HEK293 (cell line): ENCODE measurements at regions not wholly inside any gene's neighbourhood (a gene's known extent, or its start where the extent isn't known, plus 50 kb on each side); places are given as distances from the start of the nearest gene placed in this dataset.

Experiments
- MZF1 ChIP-seq: fragments of 450-650 bp; formaldehyde crosslinking; IDR thresholded peaks from 2 replicates; pipeline ENCODE4 v1.5.1; 2017; ENCODE audit warnings: missing biosample characterization, missing genetic modification characterization, borderline replicate concordance
- TCF7L2 ChIP-seq: IDR thresholded peaks from 2 replicates; pipeline ENCODE4 v1.6.1; 2011; ENCODE audit warnings: low read depth, mild to moderate bottlenecking, inconsistent platforms, low read length, moderate library complexity, borderline replicate concordance

DNA sequence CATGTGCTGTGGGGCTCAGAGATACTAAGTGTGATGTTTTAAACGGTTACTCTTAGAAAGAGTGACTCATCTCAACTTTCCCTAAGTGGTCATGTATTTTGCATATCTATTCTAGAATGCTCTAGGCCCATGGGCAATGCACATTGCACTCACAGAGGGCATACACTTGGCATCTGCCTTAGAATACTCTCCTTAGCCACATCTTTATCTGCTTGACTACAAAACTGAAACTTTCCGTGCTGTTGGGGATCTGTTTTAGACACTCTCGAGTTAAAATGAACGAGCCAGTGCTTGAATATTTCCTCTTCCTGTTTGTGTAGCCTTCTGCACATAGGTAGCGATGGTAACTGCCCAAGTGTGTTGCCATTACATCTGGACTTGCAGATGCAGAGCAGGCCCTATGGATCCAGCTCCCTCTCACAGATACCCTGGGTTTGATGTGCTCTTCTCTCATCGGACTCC lies 180.5 kb downstream of the CAND1 start:
- TF ChIP-seq MZF1 (tag by site-specific recombination), result no peak
- no peak for TF ChIP-seq TCF7L2
